ENCODE measurements at regions not wholly inside any gene's neighbourhood (a gene's known extent, or its start where the extent isn't known, plus 50 kb on each side); places are given as distances from the start of the nearest gene placed in this dataset.

DNA sequence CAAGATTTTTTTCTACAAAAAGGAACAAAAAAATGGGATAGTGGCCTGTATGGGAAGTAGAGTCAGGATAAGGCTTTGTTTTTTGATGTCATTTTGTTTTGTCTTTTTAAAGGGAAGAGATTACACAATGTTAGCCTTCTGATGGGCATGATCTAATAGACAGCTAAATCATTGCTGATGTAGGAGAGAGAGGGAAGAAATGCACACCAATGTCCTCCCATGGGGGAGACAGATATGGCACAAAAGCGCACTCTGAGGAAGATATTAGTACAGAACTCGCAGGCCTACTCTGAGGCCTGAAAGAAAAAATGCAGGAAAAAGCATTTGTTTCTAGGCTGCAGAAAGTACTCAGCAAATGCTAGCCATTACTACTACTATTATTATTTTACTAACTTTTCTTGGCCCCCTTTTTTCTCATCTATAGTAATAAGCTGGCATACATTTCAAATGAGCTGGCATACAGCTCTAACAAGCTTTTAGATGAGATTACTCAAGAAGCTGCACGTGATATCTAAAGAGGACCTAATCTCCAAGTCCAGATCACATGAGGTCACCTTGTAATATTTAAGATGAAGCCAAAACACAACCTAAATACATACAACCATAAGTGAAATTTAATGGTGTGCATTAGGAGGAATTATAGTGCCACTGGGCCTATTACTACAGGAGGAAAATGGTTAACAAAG is 269.4 kb upstream of the TANK start:
- DNase-seq (no peak), ATAC-seq (ENCODE audit: insufficient read depth, low FRiP score) (no peak)
- whole genome bisulfite sequencing, 2 donors: 87 to 90% methylated on average over 3 of the region's 3 CpGs

GRCh38 chr2:160891353-160891740 is 268.9 kb upstream of the TANK start:
- Histone ChIP-seq H3K9me3 (ENCODE audit: control insufficient read depth in 4 of 4, insufficient read depth in 3 of 4, low read length in 3 of 4) (no peaks in the 10 kb centered on the region), H3K9ac (ENCODE audit: insufficient read depth in 1 of 2, low read length in 2 of 2) (no peak overlapping the region), H3K36me3 (ENCODE audit: control insufficient read depth in 4 of 4, insufficient read depth in 4 of 4, low read length in 4 of 4) (no peaks in the 10 kb centered on the region), H3K4me3 (no peak overlapping the region), H3K4me1 (ENCODE audit: control insufficient read depth in 5 of 5, insufficient read depth in 5 of 5, low read length in 5 of 5) (peaks cover 0 to 6% (median 2%) of the 10 kb centered on the region in 5 donors), H3K27me3 (ENCODE audit: control insufficient read depth in 3 of 3, insufficient read depth in 3 of 3, low read length in 2 of 3) (no peaks in the 10 kb centered on the region), H3K27ac (ENCODE audit: low read depth in 1 of 2, low read length in 1 of 2) (no peak overlapping the region)
- WGBS, 2 donors: 83 to 88% methylated on average over 6 of the region's 6 CpGs
- no peak for ATAC-seq (ENCODE audit: insufficient read depth, low FRiP score)
- TF ChIP-seq CTCF (IDR thresholded peaks at IDR 0.05; ENCODE audit: control extremely low read depth, extremely low read depth): no peak
- peak in 1 of 3 donors; percentile 43 for DNase-seq

More for the DNA sequence above, 269.4 kb upstream of the TANK start:
- H3K4me3 ChIP-seq: no peak overlapping the region
- H3K4me1 ChIP-seq (ENCODE audit: control insufficient read depth in 5 of 5, insufficient read depth in 5 of 5, low read length in 5 of 5): peaks cover 0 to 6% (median 2%) of the 10 kb centered on the region in 5 donors
- H3K9me3 ChIP-seq (ENCODE audit: control insufficient read depth in 4 of 4, insufficient read depth in 3 of 4, low read length in 3 of 4): no peaks in the 10 kb centered on the region
- TF ChIP-seq CTCF (IDR thresholded peaks at IDR 0.05; ENCODE audit: control extremely low read depth, extremely low read depth): no peak
- H3K27ac ChIP-seq (ENCODE audit: low read depth in 1 of 2, low read length in 1 of 2): no peak overlapping the region
- no peaks in the 10 kb centered on the region for H3K27me3 ChIP-seq (ENCODE audit: control insufficient read depth in 3 of 3, insufficient read depth in 3 of 3, low read length in 2 of 3)
- no peak overlapping the region for H3K9ac ChIP-seq (ENCODE audit: insufficient read depth in 1 of 2, low read length in 2 of 2)
- no peaks in the 10 kb centered on the region for H3K36me3 ChIP-seq (ENCODE audit: control insufficient read depth in 4 of 4, insufficient read depth in 4 of 4, low read length in 4 of 4)

DNA sequence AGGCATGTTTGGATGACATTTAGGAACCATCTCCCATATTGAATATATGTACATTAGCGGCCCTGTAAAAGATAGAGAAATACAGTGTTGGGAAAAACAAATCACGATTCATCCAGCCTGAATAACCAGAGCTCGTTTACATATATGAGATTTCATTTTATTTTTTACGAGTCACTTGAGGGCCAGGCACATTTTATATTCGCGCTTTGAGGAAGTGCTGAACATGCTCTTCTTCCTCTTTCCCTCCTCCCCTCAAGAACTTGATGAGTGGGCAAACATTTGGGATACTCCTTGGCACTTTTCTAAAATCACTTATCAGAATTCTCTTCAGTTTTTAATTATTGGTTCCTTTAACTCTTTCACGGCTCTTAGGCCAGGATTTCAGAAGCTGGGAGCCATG is 268.0 kb upstream of the TANK start:
- Histone ChIP-seq H3K9ac (ENCODE audit: insufficient read depth in 1 of 2, low read length in 2 of 2) (no peak overlapping the region), H3K9me3 (ENCODE audit: control insufficient read depth in 4 of 4, insufficient read depth in 3 of 4, low read length in 3 of 4) (no peaks in the 10 kb centered on the region), H3K4me1 (ENCODE audit: control insufficient read depth in 5 of 5, insufficient read depth in 5 of 5, low read length in 5 of 5) (peaks cover 0 to 6% (median 2%) of the 10 kb centered on the region in 5 donors), H3K27me3 (ENCODE audit: control insufficient read depth in 3 of 3, insufficient read depth in 3 of 3, low read length in 2 of 3) (no peaks in the 10 kb centered on the region), H3K27ac (ENCODE audit: low read depth in 1 of 2, low read length in 1 of 2) (no peak overlapping the region), H3K36me3 (ENCODE audit: control insufficient read depth in 4 of 4, insufficient read depth in 4 of 4, low read length in 4 of 4) (no peaks in the 10 kb centered on the region), H3K4me3 (no peak overlapping the region)
- DNase-seq: no peak
- no peak for ATAC-seq (ENCODE audit: insufficient read depth, low FRiP score)
- 68 to 79% methylated on average over 7 of the region's 7 CpGs for WGBS, 2 donors
- TF ChIP-seq CTCF (IDR thresholded peaks at IDR 0.05; ENCODE audit: control extremely low read depth, extremely low read depth): no peak

GRCh38 chr2:160893581-160893980 is 266.6 kb upstream of the TANK start:
- 87 to 97% methylated on average over 8 of the region's 8 CpGs for WGBS, 2 donors
- Histone ChIP-seq H3K9ac (ENCODE audit: insufficient read depth in 1 of 2, low read length in 2 of 2) (no peak overlapping the region), H3K4me3 (no peak overlapping the region), H3K9me3 (ENCODE audit: control insufficient read depth in 4 of 4, insufficient read depth in 3 of 4, low read length in 3 of 4) (no peaks in the 10 kb centered on the region), H3K36me3 (ENCODE audit: control insufficient read depth in 4 of 4, insufficient read depth in 4 of 4, low read length in 4 of 4) (no peaks in the 10 kb centered on the region), H3K4me1 (ENCODE audit: control insufficient read depth in 5 of 5, insufficient read depth in 5 of 5, low read length in 5 of 5) (peaks cover 0 to 6% (median 4%) of the 10 kb centered on the region in 5 donors), H3K27me3 (ENCODE audit: control insufficient read depth in 3 of 3, insufficient read depth in 3 of 3, low read length in 2 of 3) (no peaks in the 10 kb centered on the region), H3K27ac (ENCODE audit: low read depth in 1 of 2, low read length in 1 of 2) (no peak overlapping the region)
- ATAC-seq (ENCODE audit: insufficient read depth, low FRiP score) (no peak), DNase-seq (no peak)
- TF ChIP-seq CTCF (IDR thresholded peaks at IDR 0.05; ENCODE audit: control extremely low read depth, extremely low read depth): no peak
